ENCODE measurements at regions not wholly inside any gene's neighbourhood (a gene's known extent, or its start where the extent isn't known, plus 50 kb on each side); places are given as distances from the start of the nearest gene placed in this dataset.
"Not testable (repeated sequence)": the region's sequence is repeated elsewhere in the genome, so short reads cannot be mapped to it uniquely, and the experiment has no call there.

DNA sequence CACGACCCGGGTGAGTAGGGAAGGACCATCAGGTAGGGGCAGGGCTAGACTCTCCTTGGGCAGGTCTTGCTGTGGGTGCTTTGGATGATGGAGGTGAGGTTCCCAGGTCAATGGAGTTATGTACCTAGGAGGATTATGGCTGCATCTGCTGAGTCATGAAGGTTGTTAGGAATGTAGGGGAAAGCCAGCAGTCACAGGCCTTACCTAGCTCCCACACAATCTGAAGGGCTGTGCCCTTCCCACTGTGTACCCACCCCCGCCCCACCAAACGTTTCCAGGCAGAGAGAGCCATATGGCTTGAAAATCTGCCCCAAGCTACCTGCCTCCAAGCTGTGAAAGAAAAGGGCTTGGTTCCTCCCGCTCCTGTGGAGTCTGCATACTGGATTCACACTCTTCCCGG lies 573.4 kb upstream of the DPPA4 start:
- DNase-seq = no peak

- no peak for DNase-seq
Measured at GRCh38 chr3:109918740-109919139, 581.4 kb upstream of the DPPA4 start.

- no peak for DNase-seq
Measured at GRCh38 chr3:109920749-109921148, 583.4 kb upstream of the DPPA4 start.

GRCh38 chr3:109921509-109921908 lies 584.2 kb upstream of the DPPA4 start:
- no peak for DNase-seq

DNA sequence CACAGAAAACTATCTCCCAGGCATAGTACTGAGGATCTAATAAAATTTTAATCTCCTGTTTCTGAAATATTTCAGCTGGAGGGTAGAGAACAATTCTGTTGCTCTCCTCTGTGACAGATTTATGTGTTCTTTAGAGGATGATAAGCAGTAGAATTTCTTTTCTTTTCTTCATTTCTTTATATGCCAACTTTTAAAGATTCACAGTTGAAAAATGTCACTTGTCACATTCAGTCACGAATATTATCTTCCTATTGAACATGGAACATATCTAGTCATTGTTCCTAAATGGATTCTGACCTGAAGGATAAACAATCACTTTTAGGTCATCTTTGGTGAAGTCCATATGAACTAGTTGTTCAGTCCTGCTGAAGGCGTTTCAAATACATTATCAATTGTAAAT lies 585.5 kb upstream of the DPPA4 start:
- DNase-seq = no peak

DNA sequence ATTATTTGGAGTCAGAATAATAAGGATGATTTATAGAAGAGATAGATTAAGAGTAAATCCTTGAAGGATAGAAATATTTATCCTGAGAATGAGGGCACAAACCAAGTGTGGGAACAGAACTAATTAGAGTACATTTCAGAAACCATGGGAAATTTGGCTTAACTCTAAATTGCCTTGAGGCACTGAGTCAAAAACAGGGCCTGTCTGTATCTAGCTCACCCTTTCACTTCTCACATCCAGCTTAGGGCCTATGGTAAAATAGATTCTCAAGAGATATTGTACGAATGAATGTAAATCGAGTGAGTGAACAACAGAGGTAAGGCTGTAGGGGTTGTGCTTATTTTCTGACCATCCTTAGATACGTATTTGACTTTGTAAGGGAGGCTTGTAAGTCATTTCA lies 586.1 kb upstream of the DPPA4 start:
- no peak for DNase-seq

GRCh38 chr3:109924196-109924595 lies 586.9 kb upstream of the DPPA4 start:
- no peak for DNase-seq

DNA sequence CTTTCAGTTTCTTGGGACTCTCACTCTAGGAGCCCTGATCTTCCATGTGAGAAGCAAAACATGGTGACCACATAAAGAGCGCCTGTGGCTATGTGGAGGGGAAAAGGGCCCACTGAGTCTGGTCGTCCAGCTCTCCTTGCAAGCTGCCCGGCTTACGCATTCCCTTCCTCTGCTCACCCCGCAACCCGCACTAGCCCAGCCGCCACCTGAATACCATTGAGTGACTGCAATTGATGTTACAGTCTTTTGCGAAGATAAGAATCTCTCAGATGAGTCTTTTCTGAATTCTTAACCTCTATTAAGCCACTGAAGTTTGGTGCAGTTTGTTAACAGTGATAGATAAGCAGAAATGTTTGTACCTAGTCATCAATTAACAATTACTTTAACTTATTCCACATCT lies 589.0 kb upstream of the DPPA4 start:
- DNase-seq = no peak

GRCh38 chr3:109927161-109927560 lies 589.8 kb upstream of the DPPA4 start:
- DNase-seq = no peak

- no peak for DNase-seq
Measured at GRCh38 chr3:109927726-109928125, 590.4 kb upstream of the DPPA4 start.

GRCh38 chr3:109930582-109930981 lies 593.2 kb upstream of the DPPA4 start:
- DNase-seq = no peak

DNA sequence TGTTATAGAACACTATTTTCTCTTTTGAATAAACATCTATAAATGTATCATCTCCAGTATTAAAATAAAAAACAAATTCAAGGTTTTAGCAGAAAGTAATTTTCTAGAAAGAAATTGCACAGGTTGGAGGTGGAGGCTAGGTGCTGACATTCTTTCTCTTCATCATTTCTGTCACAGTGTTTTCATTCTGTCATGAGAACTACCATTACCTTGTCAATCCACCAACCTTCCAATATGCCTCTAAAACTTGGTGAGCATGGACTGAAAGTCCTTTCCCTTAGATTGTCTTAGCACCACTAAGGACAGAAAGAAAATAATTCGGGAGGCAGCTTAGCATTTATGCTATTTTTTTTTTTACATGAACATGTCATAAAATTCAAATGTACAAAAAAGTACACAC lies 596.2 kb upstream of the DPPA4 start:
- DNase-seq = no peak

- DNase-seq = no peak
Measured at GRCh38 chr3:109939817-109940216, 602.5 kb upstream of the DPPA4 start.

GRCh38 chr3:109943181-109943580 lies 605.8 kb upstream of the DPPA4 start:
- DNase-seq = no peak

GRCh38 chr3:109944836-109945235 lies 607.5 kb upstream of the DPPA4 start:
- no peak for DNase-seq

DNA sequence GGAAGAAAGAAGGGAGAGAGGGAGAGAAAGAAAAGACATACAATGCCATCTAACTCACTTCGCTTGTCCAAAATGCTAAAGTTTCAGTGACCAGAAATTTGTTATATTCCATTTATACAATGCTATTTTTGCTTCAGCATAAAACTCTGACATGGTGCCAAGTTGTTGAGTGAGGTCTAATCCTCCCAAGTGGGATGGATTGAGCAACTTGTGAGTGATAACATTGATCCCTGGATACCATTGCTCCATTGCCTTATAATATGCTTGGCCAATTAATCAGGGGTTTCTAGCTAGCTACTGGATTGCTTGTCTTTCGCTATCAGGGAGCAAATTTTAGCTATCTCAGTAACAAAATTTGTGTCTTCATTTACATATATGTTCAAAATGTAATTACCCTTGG lies 615.6 kb upstream of the DPPA4 start:
- DNase-seq = no peak

DNA sequence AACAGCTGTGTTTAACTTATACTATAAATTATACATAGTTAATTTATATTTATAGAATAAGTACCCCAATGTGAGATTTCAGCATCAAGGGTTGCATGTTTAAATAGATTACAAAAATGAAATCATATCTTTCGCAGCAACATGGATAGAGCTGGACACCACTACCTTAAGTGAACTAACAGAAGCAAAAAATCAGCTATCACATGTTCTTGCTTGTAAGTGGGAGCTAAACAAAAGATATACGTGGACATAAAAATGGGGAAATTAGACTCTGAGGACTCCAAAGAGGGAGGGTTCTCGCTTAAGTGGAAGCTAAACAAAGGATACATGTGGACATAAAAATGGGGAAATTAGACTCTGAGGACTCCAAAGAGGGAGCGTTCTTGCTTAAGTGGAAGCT lies 626.5 kb upstream of the DPPA4 start:
- DNase-seq = no peak

- DNase-seq = no peak
Measured at GRCh38 chr3:109973733-109974132, 636.4 kb upstream of the DPPA4 start.

GRCh38 chr3:109977897-109978296 lies 640.6 kb upstream of the DPPA4 start:
- no peak for DNase-seq

DNA sequence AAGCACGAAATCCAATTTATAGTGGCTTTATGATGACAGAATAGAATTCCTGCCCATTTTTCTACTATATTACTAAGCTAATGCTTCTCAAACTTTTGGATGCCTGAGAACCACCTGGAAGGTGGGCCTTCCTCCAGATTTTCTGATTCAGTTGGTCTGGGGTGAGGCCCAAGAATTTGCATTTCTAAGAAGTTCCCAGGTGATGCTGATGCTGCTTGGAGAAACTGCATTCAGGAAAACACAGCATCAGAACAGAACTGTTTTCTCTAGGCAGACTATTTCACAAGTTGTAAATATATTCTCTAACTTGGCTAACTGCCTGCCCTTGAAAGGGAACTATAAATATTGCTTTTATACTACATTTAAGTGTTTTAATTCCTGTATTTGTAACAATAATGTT lies 644.9 kb upstream of the DPPA4 start:
- DNase-seq = no peak

DNA sequence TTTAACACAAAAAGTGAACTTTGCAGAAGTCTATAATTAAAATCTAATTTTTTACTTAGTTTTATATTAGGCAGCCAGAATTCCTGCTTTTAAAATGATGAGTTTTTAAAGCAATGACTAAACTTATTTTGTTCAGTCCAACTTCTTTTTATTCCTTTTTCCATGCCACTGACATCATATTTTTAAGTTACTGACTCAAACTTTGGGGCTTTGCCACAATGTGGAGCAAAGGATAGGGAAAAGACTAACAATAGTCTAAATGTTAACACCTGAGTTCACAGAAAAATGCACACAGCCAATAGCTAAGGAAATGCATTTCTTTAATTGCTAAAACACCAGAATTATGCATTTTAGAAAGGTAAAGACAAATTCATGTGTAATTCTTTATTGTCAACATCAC lies 647.6 kb upstream of the DPPA4 start:
- DNase-seq = no peak

DNA sequence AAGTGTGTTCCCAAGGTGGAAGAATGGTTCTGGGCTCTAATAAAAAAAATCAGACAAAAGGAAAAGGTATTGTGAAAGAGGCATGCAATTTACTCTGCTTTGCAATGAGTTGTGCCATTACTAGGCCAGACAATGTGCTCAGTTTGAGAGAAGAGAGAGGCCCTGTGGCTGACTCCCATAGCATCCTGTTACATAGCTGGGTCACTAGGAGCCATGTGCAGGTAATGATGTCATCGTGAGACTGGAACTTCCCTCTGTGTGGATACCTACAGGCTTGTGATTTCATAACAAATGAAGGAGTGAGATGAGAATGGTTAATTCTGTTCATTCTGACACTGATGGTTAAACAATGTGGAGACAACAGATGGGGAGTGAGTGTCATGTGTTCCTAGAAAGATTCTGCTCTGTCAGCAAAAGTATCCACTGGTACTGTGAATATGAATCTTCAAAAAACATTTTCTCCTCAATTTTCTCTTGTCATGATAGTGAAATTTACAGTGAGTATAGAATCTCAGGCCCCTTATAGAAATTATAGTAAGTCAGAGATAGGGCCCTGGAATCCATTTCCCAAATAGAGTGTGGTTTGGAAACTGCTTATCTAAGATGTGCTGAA lies 648.7 kb upstream of the DPPA4 start:
- no peak for DNase-seq

- no peak for DNase-seq
Measured at GRCh38 chr3:109994853-109995252, 657.5 kb upstream of the DPPA4 start.

DNA sequence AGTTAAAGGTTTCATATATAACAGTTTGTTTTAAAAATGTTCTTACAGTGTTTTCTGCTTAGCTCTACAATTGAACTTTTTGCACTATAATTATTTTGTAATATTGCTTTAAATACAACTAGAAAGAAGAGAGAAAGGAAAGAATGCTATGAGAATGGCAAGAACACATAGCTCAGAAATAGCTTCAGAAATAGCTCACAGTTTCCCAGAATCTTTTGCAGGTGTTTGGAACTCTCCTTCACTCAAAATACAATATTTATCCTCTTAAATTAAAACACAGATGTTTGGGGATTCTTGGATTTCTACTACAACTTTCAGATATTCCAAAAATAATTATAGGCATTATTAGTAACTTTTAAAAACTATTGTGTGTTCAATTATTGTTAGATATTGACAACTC lies 658.0 kb upstream of the DPPA4 start:
- no peak for DNase-seq

DNA sequence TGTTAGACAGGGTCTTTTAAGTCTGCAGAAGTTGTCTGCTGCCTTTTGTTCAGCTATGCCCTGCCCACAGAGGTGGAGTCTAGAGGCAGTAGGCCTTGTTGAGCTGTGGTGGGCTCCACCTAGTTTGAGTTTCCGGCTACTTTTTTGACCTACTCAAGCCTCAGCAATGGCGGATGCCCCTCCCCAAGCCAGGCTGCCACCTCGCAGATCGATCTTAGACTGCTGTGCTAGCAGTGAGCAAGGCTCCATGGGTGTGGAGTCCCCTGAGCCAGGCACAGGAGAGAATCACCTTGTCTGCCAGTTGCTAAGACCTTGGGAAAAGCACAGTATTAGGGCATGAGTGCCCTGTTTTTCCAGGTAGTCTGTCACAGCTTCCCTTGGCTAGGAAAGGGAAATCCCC lies 664.6 kb upstream of the DPPA4 start:
- DNase-seq = not testable (repeated sequence)

Measured in C1 segment of cervical spinal cord (tissue), 14 donors.